Lower leg skin (tissue), 4 donors: ENCODE measurements at regions not wholly inside any gene's neighbourhood (a gene's known extent, or its start where the extent isn't known, plus 50 kb on each side); places are given as distances from the start of the nearest gene placed in this dataset.

Experiments
- DNase-seq, 2 donors: peaks; one replicate each; pipeline ENCODE4 v3.0.0-alpha.2; 2019; ENCODE audit warnings: low spot score in 2 of 2
- H3K4me3 ChIP-seq: fragments of 200-600 bp; sonication (generic); 2 replicates; pipeline ENCODE4 v1.5.1; 2017; ENCODE audit warnings: mild to moderate bottlenecking, low read depth; ENCODE audit not compliant: poor library complexity, severe bottlenecking
- POLR2A ChIP-seq, 2 donors: fragments of 450-650 bp; IDR thresholded peaks; one replicate each; pipeline ENCODE4 v1.6.1; 2016 to 2017; ENCODE audit warnings: antibody characterized with exemption in 2 of 2, mild to moderate bottlenecking in 1 of 2, moderate library complexity in 1 of 2
- WGBS, 2 donors: methylation state at CpG; one replicate each; pipeline ENCODE4 v1.1.5; 2018; 5-methylcytosine and 5-hydroxymethylcytosine counted together
- intact Hi-C: fragments of 100-400 bp; cut with DNase I; formaldehyde crosslinking; loops from one replicate; pipeline ENCODE4 v1.15.0; 2023; ENCODE audit warnings: low total_unique reads
- TF ChIP-seq, protein P1 (sequence below), 3 donors: fragments of 450-650 bp; IDR thresholded peaks; one replicate each; pipeline ENCODE4 v1.5.1; 2016; ENCODE audit warnings: antibody characterized with exemption in 3 of 3, mild to moderate bottlenecking in 3 of 3, moderate library complexity in 2 of 3

DNA sequence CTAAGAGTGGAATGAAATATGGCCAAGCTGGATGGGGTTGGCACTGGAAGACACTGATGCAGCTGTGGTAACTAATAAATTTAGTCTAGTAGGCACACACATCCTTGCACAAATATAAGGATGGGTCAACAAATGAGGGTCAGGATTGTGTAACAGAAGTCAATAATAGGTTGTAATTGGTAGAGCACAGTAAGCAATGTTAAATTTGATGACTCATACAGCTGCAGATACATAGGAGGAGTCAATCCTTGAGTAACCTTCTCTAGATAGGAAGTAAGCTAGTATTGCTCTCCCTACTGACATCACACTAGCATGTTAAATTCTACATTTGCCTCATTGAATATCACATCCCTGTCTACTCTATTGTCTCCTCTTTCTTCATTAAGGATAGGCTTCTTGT is 332.1 kb downstream of the PTPRC start:
- H3K4me3 ChIP-seq = no peak overlapping the region
- intact Hi-C loops = no loop called here
- no peak for DNase-seq
- TF ChIP-seq, protein P1, sequence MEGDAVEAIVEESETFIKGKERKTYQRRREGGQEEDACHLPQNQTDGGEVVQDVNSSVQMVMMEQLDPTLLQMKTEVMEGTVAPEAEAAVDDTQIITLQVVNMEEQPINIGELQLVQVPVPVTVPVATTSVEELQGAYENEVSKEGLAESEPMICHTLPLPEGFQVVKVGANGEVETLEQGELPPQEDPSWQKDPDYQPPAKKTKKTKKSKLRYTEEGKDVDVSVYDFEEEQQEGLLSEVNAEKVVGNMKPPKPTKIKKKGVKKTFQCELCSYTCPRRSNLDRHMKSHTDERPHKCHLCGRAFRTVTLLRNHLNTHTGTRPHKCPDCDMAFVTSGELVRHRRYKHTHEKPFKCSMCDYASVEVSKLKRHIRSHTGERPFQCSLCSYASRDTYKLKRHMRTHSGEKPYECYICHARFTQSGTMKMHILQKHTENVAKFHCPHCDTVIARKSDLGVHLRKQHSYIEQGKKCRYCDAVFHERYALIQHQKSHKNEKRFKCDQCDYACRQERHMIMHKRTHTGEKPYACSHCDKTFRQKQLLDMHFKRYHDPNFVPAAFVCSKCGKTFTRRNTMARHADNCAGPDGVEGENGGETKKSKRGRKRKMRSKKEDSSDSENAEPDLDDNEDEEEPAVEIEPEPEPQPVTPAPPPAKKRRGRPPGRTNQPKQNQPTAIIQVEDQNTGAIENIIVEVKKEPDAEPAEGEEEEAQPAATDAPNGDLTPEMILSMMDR (IDR thresholded peaks at IDR 0.05) = no peak
- no peak for TF ChIP-seq POLR2A (IDR thresholded peaks at IDR 0.05)

DNA sequence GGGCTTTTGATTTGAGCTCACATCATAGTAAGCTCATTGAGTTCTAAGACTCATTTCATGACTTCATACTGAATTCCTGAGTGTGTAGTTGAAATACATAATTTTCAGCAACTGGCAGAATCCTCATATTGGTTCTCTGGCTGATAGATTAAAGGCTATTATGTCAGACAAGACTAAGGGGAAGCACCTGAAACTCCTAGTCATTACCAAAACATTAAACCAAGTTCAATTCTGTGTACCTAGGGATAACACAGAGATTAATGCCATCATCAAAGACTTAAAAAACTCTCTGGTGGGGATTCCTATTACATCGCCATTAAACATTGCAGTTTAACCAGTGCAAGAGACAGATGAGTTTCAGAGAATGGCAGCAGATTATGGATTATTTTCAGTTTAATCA is 339.1 kb downstream of the PTPRC start:
- WGBS, 2 donors = 84 to 88% methylated on average over 1 of the region's 1 CpG

DNA sequence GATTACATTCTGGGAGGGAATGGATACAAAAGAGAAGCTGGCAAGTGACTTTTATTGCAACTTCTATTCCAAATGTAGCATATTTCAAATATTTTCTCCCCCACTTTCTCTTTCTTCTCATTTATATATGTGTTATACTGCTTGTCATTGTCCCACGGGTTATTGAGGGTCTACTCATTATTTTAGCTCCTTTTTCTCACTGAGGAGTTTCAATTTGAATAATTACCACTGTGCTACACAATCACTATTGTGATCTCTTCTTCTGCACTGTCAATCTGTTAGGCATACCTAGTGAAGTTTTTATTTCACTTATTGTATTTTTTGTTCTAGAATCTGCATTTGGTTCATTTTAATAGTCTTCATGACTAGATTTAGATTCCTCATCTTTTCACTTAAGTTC is 339.7 kb downstream of the PTPRC start:
- intact Hi-C loops = no loop called here
- 40 to 67% methylated on average over 1 of the region's 1 CpG for WGBS, 2 donors
- DNase-seq = no peak
- TF ChIP-seq, protein P1 (IDR thresholded peaks at IDR 0.05) = no peak
- no peak for TF ChIP-seq POLR2A (IDR thresholded peaks at IDR 0.05)
- H3K4me3 ChIP-seq = no peak overlapping the region

More for the DNA sequence above, 339.1 kb downstream of the PTPRC start:
- no peak overlapping the region for H3K4me3 ChIP-seq
- TF ChIP-seq, protein P1 (IDR thresholded peaks at IDR 0.05) = no peak
- no peak for TF ChIP-seq POLR2A (IDR thresholded peaks at IDR 0.05)
- intact Hi-C loops = no loop called here
- DNase-seq = no peak

DNA sequence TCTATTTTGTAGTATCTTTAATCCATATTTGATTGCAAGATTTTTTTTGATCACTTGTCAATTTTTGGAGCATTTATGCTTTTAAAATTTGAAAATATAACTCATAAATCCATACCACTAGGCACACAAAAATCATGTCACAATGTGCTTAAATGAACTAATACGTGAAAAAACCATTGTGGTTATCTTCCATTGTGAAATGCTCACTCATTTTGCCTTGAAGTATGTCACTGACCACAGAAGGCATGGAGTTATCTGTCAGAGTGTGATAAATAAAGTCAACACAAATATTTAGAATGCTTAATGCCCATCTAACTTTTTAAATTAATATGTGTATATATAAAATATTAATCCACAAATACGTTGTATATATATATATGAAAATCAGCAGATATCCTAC is 347.2 kb downstream of the PTPRC start:
- TF ChIP-seq, protein P1 (IDR thresholded peaks at IDR 0.05) = no peak
- no peak for TF ChIP-seq POLR2A (IDR thresholded peaks at IDR 0.05)
- intact Hi-C loops = no loop called here
- 85% methylated on average over 2 of the region's 2 CpGs for WGBS, 2 donors
- DNase-seq = no peak
- H3K4me3 ChIP-seq = no peak overlapping the region

DNA sequence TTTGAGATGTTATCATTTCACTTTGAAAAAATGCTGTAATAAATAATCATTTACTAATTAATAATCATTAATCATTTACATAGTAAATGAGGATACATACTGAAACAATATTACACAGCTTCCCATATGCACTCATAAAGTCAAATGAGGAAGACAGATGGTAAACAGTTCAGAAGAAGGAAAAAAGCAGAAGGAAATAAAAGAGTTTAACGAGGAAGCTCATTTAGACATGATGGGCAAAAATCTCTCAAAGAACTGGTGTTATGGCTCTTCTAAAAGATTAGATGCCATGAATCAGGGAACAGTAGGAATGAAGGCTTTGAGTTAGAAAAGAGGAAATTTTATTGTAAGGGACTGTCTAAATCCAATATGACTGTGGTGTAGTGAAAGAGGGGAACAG is 347.6 kb downstream of the PTPRC start:
- no peak for DNase-seq
- H3K4me3 ChIP-seq = no peak overlapping the region
- TF ChIP-seq POLR2A (IDR thresholded peaks at IDR 0.05) = no peak
- TF ChIP-seq, protein P1 (IDR thresholded peaks at IDR 0.05) = no peak
- intact Hi-C loops = no loop called here
- WGBS, 2 donors = 63 to 68% methylated on average over 1 of the region's 1 CpG

DNA sequence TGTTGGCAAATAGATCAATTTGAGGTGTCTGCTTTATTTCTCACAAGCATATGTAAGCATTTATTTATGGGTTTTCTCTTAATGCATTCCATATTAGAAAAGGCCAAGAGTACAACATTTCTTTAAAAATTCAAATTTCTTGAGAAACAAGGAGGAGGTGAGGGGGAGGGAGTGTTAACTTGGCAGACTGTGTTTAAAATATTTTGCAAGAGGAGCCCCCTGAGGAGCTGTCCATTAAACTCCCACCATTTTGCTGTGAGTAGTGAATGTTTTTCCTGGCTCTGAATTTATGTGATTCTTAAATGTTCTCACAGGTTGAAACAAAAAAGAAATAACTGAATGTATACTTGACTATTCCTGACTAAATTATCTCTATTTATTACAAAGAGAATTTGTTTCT is 363.8 kb downstream of the PTPRC start:
- no peak overlapping the region for H3K4me3 ChIP-seq
- no peak for DNase-seq
- intact Hi-C loops = no loop called here
- TF ChIP-seq POLR2A (IDR thresholded peaks at IDR 0.05) = no peak
- TF ChIP-seq, protein P1 (IDR thresholded peaks at IDR 0.05) = no peak
